HG03354 (cell line): ENCODE measurements at regions not wholly inside any gene's neighbourhood (a gene's known extent, or its start where the extent isn't known, plus 50 kb on each side); places are given as distances from the start of the nearest gene placed in this dataset.

Experiments
- ATAC-seq: cut with Tn5 transposase; IDR thresholded peaks from one replicate; pipeline ENCODE4 v1.9.1; 2021; ENCODE audit warnings: mild to moderate bottlenecking; ENCODE audit not compliant: unreplicated experiment, poor library complexity, severe bottlenecking

DNA sequence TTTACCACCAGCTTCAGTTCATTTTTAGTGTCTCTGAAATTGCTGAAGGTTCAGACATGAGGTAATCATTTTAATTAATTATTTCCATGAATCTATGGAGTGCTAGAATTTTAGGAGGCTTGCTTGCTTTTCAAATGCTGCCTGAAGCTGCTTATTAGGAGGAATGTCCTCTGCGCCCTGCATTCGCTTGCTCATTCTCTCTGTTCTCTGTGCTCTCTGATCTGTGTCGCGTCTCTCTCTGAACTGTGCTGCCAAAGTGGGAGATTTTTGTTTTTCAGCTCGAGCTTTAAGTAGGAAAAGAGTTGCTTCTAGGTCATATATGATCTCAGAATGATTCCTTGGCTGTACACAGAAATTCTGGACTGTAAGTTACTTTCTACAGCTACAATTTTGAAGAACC, 101.7 kb upstream of the PRR16 start:
- no peak for ATAC-seq

DNA sequence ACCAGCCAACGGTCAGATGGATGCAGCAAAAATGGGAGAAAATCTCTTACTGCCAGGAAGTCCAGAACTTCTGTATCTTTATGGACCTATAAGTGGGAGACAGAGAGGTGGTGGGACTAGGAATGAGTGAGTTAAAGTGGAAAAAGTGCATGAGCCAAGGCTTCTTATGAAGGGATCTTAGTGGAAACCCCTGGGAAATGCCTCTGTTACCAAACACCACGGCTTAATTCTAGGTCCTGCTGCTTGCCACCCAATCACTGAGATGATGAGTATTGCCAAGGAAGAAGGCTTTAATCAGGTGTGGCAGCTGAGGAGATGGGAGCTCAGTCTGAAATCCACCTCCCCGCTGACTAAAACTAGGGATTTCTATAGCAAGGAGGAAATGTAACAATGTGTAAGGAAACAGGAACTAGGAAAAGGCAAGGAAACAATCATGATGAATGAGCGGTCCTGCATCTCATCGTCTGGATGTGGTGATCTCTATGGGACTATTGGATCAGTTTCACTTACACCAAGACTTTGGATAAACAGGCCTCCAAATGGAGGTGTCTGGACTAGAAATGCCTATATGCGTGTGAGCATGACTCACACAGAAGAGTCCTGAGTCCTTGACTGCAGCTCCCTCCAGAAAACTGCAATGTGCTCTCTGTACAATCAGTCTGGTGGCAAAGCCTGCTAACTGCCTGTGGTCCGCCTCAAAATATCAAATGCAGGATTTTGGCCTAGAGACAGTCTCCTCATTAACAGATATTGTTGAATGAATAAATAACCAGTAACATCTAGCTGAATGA, 98.2 kb upstream of the PRR16 start:
- ATAC-seq = no peak

DNA sequence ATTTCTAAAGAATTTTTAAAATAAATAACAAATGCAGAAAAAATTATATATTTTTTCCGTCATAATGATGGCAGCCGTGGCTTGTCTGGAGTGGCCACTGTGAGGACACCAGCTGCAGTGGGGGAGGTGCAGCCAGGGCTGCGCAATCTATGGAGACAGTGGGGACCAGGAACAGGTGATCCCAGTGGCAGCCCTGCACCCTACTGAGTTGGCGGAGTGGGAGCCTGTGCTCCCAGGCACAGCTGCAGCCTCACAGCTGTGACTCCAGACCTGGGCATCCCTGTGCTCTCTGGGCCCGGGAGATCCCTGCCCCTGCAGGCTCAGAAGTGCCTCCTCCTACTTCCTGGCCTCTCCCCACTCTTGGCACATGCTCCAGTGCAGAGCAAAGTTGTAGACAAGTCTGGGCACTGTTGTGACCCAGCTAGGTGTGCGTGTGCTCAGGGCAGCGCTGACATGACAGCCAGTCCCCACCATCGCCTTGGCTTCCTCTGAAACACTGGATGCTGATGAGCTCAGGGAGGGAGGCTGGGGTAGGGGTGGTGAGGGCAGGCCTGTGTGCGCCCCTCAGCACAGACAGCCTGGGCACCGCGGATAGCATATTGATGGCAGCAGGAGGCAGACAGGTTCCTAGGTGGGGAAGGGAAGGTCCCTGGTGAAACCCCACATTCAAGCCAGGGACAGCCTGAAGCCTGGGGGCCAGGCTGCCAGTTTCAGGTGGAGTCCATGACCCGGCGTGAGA, 96.0 kb upstream of the PRR16 start:
- no peak for ATAC-seq

DNA sequence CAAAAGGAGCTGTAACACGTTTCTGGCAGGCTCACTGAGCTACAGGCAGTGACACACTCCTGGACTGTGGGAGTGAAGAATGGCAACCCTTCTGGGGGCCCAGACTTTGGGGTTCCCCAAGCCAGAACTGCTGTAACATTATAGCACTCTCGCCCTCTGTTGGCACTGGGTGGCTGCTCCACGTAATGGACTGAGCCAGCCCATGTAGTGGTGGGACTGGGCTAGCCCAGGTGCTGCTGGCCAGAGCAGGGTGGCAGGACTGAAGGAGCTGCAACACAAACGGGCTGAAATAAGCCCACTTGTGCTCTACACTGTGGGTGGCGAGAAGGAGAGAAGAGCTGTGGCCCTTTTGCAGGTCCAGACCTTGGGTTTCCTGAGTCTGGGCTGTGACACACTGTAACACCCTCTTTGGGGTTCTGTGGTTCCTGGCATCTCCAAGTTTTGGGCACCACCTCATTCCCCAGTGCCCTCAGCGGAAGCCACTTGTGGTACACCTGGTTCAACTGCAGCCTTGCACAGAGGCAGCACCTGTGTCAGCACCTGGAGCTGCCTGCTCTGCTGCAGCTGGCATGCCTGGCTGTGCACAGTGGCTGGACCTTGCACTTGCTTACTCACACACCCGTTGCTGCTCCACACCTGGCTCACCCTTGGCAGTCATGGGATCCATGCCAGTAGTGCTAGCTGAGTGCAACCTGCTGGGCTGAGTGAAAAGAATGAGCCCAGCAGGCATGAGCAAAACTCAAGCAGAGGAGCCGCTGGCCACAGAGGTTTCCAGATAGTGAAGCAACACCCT, 95.0 kb upstream of the PRR16 start:
- no peak for ATAC-seq

DNA sequence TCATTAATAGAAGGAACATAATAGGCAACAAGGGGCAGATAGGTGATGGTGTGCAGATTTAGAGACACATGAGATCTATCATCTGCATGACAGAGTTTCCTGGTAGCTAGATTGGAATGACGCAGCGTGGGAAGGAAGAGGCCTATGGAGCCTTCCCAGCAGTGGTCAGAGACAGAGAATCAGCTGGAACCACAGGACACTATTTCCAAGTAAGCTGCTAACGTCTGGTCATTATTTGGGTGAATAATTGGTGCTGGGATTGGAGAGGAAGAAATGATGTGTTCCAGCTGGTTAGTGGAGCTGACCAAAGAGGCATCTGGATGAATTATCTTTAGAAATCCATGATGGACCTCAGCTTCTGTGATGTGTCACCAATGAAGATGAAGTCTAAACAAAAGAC, 91.2 kb upstream of the PRR16 start:
- no peak for ATAC-seq

DNA sequence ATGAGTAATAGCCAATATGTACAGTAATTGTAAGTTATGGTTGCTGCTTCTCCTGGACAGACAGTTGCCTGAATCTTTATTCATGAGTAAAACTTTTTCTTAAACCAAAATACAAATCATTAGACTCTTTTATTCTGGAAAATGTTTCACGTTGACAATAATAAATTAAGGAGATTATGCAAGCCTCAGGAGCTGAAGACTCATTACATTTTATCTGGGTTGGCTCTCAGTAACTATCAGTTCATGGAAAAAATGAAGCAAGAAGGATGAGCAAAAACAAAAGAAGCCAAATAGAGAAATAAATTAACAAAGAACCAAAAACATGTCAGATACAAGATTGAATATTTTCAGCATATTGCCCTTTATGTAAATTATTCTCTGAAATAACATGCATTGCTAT, 88.9 kb upstream of the PRR16 start:
- no peak for ATAC-seq

DNA sequence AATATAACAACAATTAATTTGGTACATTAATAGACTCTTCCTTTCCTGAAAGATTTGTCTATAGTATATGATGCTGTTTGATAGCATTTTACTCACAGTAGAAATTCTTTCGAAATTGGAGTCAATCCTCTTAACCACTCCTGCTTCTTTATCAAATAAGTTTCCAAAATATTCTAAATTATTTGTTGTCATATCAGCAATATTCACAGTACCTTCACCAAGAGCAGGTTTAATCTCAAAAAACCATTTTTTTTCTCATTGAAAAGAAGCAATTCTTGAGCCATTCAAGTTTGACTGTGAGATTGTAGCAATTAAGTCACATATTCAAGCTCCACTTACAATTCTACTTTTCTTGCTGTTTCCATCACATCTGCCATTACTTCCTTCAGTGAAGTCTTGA, 83.5 kb upstream of the PRR16 start:
- ATAC-seq = no peak

DNA sequence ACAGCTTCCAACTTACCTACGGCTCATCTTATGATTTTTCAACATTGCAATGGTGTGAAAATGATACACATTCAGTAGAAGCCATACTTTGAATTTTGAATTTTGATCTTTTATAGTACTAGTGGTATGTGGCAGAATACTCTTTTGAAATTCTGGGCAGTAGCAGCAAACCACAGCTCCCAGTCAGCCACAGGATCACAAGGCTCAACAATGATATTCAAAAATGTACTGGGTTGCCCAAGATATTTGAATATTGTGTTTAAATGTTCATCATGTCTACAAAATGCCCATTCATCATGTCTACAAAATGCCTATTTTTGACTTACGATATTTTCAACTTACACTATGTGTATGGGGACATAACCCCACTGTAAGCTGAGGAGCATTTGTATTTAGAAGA, 81.3 kb upstream of the PRR16 start:
- ATAC-seq = no peak

DNA sequence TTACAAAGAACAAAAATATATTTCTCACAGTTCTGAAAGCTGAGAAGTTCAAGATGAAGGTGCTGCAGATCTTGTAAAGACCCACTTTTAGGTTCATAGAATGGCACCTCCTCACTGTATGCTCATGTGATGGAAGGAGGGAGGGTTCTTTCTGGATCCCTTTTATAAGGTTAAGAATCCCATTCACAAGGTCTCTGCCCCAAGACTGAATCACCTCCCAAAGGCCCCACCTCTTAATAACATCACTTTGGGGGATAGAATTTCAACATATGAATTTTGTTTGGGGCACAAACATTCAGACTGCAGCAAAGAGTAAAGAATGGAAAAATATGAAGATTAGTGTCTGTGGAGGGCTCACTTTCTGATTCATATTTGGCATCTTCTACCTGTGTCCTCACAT, 77.1 kb upstream of the PRR16 start:
- no peak for ATAC-seq

DNA sequence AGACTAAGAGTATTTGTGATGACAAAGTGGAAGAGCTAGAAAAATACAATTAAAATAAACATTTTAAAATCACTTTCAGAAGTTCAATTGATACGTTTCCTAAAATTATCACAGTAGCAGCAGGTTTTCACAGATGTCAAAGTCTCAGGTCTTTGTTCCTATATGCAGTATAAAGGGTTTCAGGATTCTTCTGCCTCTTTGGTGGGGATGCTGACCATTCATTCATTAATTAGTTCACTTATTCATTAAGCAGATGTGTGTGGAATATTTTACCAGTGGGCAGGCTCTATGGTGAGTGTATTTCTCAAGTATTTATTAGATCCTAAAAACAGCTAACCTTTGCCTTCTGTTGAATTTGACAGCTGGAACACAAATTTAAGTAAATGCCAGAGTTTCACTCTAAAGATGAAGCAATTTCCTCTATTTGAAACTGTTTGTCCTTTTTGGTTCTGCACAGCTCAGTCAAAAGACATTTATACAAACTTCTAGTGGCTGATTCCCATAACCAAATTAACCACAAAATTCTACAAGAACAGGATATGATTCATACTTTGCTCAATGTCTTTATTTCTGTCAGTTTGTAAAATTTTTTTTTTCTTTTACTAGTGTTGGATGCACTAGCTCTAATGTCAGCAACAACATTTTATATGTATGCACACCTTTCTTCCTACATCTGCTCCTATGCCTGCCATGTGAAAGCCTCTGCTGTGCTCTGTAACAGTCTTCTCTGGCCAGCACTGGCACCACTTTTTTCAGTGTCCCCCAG, 75.9 kb upstream of the PRR16 start:
- no peak for ATAC-seq

DNA sequence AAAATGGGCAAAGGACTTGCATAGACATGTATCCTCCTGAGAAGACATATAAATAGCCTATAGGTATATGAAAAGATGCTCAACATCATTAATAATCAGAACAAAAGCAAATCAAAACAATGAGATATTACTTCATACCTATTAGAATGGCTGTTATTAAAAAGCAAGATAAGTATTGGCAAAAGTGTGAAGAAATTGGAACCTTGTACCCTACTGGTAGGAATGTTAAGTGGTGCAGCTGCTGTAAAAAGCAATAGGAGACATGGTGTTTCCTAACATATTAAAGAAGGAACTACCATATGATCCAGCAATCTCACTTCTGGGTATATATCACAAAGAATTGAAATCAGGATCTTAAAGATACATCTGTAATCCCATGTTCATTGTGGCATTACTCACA, 69.8 kb upstream of the PRR16 start:
- no peak for ATAC-seq

DNA sequence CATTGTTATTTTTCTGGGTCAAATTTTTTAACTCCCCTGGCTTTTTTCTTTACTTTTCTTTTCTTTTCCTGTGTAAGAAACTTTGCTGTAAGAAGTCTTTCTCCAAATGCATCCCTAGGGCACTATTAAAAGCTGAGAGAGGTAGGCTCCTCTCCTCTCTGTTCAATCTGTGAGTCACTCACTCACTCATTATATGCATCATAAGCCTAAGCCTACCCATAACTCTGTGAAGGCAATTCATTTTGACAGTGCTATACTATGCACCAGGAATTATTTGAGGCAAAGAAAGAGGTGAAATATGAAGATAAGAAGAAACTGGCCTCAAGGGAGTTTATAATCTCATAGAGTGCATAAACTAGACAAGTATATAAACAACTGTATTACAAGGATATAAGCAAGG, 67.9 kb upstream of the PRR16 start:
- ATAC-seq = no peak

DNA sequence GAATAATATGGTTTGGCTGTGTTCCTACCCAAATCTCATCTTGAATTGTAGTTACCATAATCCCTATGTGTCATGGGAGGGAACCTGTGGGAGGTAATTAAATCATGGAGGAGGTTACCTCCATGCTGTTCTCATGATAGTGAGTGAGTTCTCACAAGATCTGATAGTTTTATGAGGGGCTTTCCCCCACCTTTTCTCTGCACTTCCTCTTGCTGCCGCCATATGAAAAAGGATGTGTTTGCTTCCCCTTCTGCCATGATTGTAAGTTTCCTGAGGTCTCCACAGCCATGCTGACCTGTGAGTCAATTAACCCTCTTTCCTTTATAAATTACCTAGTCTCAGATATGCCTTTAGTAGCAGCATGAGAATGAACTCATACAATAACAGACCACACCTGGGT, 63.7 kb upstream of the PRR16 start:
- ATAC-seq = no peak

DNA sequence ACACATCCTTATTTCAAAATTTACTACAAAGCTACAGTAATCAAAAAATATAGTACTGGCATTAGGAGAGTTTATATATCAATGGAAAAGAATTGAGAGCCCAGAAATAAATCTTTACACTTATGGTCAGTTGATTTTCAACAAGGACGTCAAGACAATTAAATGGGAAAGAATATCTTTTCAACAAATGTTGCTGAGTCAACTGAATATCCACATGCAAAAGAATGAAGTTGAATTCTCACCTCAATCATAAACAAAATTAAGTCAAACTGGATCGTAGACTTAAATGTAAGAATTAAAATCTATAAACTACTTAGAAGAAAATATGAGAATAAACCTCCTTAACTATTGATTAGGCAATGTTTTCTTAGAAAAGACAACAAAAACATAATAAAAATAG, 61.5 kb upstream of the PRR16 start:
- no peak for ATAC-seq

DNA sequence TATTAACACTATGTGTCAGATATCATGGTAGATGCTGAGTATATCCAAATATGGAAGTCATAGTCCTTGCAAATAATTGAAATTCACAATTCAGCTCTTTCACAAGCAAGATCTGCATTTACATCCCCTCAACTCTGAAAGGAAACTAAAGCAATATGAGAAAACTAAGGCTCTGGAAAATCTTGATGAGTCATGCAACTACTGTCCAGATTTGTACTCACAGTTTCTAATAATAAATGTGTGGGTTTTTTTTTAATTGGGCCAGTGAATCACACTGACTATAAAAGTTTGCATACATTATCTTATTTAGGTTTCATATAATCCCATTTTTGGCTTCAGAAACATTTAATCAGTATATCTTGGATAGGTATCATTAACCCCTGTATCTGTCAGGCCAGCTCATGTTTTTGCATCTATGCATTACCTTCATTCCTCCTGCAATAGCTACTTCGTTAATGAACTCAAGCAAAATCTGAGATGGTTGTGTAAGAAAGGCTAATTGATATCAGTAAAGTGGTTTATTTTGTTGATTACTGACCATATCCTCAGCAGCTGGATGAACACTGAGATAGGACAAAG, 58.7 kb upstream of the PRR16 start:
- ATAC-seq = no peak

DNA sequence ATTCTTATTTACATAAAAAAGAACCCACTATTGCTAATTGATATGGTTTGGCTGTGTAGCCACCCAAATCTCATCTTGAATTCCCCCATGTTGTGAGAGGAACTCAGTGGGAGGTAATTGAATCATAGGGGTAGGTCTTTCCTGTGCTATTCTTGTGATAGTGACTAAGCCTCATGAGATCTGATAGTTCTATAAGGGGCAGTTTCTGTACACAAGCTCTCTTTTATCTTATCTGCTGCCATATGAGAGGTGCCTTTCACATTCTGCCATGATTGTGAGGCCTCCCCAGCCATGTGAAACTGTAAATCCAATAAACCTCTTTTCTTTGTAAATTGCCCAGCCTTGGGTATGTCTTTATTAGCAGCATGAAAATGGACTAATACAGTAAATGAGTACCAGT, 58.2 kb upstream of the PRR16 start:
- ATAC-seq = no peak

DNA sequence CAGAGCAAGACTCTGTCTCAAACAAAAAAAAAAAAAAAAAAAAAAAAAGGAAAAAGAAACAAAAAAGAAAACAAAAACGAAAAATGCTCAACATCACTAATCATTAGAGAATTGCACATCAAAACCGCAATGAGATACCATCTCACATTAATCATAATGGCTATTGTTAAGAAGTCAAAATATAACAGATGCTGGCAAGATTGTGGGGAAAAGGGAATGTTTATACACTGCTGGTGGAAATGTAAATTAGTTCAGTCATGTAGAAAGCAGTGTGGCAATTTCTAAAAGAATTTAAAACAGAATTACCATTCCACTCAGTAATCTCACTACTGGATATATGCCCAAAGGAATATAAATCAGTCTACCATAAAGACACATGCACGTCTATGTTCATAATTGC, 50.4 kb upstream of the PRR16 start:
- no peak for ATAC-seq
